K562 (cell line): ENCODE measurements at regions not wholly inside any gene's neighbourhood (a gene's known extent, or its start where the extent isn't known, plus 50 kb on each side); places are given as distances from the start of the nearest gene placed in this dataset.

ENCODE experiments used
- ASH1L ChIP-seq: fragments of 450-650 bp; IDR thresholded peaks from 2 replicates; pipeline ENCODE4 v1.6.1; 2018; ENCODE audit warnings: borderline replicate concordance, mild to moderate bottlenecking, low read depth; ENCODE audit not compliant: partially characterized antibody
- BRF2 ChIP-seq: IDR thresholded peaks from 3 replicates; pipeline ENCODE4 v1.6.1; 2011; ENCODE audit warnings: borderline replicate concordance, mild to moderate bottlenecking; ENCODE audit not compliant: insufficient read length, insufficient read depth
- CHD2 ChIP-seq: IDR thresholded peaks from 2 replicates; pipeline ENCODE4 v1.6.1; 2011; ENCODE audit warnings: low read depth, low read length
- DDX20 ChIP-seq: fragments of 450-650 bp; IDR thresholded peaks from 2 replicates; pipeline ENCODE4 v1.6.1; 2016; ENCODE audit warnings: missing genetic modification characterization, low read depth, mild to moderate bottlenecking, missing compliant biosample characterization, moderate library complexity
- E2F8 ChIP-seq: fragments of 450-650 bp; IDR thresholded peaks from 2 replicates; pipeline ENCODE4 v1.7.1; 2018; ENCODE audit warnings: mild to moderate bottlenecking, low read depth; ENCODE audit not compliant: partially characterized antibody
- JUND ChIP-seq, 2 experiments: IDR thresholded peaks; 2 replicates in 1 of 2; 3 replicates in 1 of 2; pipeline ENCODE4 v1.6.1; 2011; ENCODE audit warnings: borderline replicate concordance in 2 of 2, low read depth in 2 of 2, low read length in 2 of 2, improper control_type of control experiment in 1 of 2, missing biosample characterization in 1 of 2, missing genetic modification characterization in 1 of 2, missing genetic modification reagents in 1 of 2
- REST ChIP-seq, 2 experiments: fragments of 450-650 bp; formaldehyde crosslinking in 1 of 2; IDR thresholded peaks; 2 replicates each; pipeline versions ENCODE4 v1.4.0 to v1.6.1; 2014 to 2020; ENCODE audit warnings: mild to moderate bottlenecking in 2 of 2, borderline replicate concordance in 1 of 2, low read depth in 1 of 2
- SOX6 ChIP-seq: fragments of 450-650 bp; IDR thresholded peaks from 2 replicates; pipeline ENCODE4 v1.6.1; 2014; ENCODE audit warnings: mild to moderate bottlenecking
- TAF1 ChIP-seq: IDR thresholded peaks from 2 replicates; pipeline ENCODE4 v1.6.1; 2011; ENCODE audit warnings: mild to moderate bottlenecking, low read length, moderate library complexity; ENCODE audit not compliant: insufficient read depth, control insufficient read depth, severe bottlenecking; ENCODE audit errors: extremely low read depth
- ZBTB2 ChIP-seq: fragments of 450-650 bp; IDR thresholded peaks from 2 replicates; pipeline ENCODE4 v1.6.1; 2016; ENCODE audit warnings: antibody characterized with exemption
- ZNF140 ChIP-seq: fragments of 250-450 bp; sonication (Bioruptor Pico); IDR thresholded peaks from 2 replicates; pipeline ENCODE4 v1.8.0; 2021; ENCODE audit warnings: moderate library complexity, mild to moderate bottlenecking, inconsistent platforms
- ZNF347 ChIP-seq: fragments of 450-650 bp; formaldehyde crosslinking; IDR thresholded peaks from 2 replicates; pipeline ENCODE4 v1.4.0; 2020; ENCODE audit warnings: low read depth, mild to moderate bottlenecking, moderate library complexity

GRCh38 chr2:191571163-191571769 is 106.7 kb upstream of the NABP1 start (continued):
- TF ChIP-seq REST (IDR thresholded peaks at IDR 0.05; ENCODE audit: borderline replicate concordance) (peak; percentile 81; the same call in 1 of the 2 replicates), REST (CRISPR knock-in tag; IDR thresholded peaks at IDR 0.05; ENCODE audit: low read depth) (no peak), SOX6 (peak; percentile 46; the same call in 1 of the 2 replicates), JUND (IDR thresholded peaks at IDR 0.05; ENCODE audit: borderline replicate concordance, low read depth, low read length) (no peak; the same call in none of the 2 replicates), JUND (tag; IDR thresholded peaks at IDR 0.05; ENCODE audit: borderline replicate concordance, low read depth, low read length) (peak; percentile 18; the same call in 1 of the 3 replicates), ZNF140 (no peak), BRF2 (no peak), ASH1L (no peak), CHD2 (no peak), DDX20 (no peak), ZBTB2 (peak; percentile 22; the same call in 1 of the 2 replicates), TAF1 (no peak), E2F8 (peak; percentile 44), ZNF347 (CRISPR knock-in tag) (no peak)
